ENCODE measurements at regions not wholly inside any gene's neighbourhood (a gene's known extent, or its start where the extent isn't known, plus 50 kb on each side); places are given as distances from the start of the nearest gene placed in this dataset.

- Histone ChIP-seq H3K9me3 (ENCODE audit: control insufficient read depth, insufficient read depth, low read depth, low read length) (no peaks in the 10 kb centered on the region), H3K27ac (ENCODE audit: low read length) (no peak overlapping the region), H3K4me3 (ENCODE audit: low read depth in 2 of 2, low read length in 2 of 2) (no peak overlapping the region), H3K4me1 (ENCODE audit: control insufficient read depth, insufficient read depth, low read length) (no peaks in the 10 kb centered on the region), H3K27me3 (ENCODE audit: control insufficient read depth, insufficient read depth, low read length) (no peaks in the 10 kb centered on the region; the same call in none of the 2 replicates), H3K36me3 (ENCODE audit: control insufficient read depth, insufficient read depth, low read length) (no peaks in the 10 kb centered on the region)
- CTCF ChIA-PET: no interaction called here
- in situ Hi-C loops (cut with HindIII; ENCODE audit: low pct_unique_long_range_greater_than_20kb, low sequenced_read_pairs) (no loop called here), intact Hi-C loops (cut with micrococcal nuclease; ENCODE audit: unreplicated experiment) (no loop called here)
- no TSS peak for BruUV-seq (replicated peaks)
- DNase-seq (ENCODE audit: low read depth, low spot score) (no peak), ATAC-seq (no peak)
- TF ChIP-seq CTCF (IDR thresholded peaks at IDR 0.05): no peak
- no peak for TF ChIP-seq REST (IDR thresholded peaks at IDR 0.05; ENCODE audit: insufficient read depth in 1 of 2, low read depth in 2 of 2, low read length in 1 of 2)
- no peak for TF ChIP-seq SIN3A (IDR thresholded peaks at IDR 0.05; ENCODE audit: borderline replicate concordance, insufficient read depth, low read depth, low read length)
- TF ChIP-seq POLR2AphosphoS5 (IDR thresholded peaks at IDR 0.05; ENCODE audit: low read depth, low read length): no peak
- no peak for TF ChIP-seq TCF7L2 (IDR thresholded peaks at IDR 0.05; ENCODE audit: low read depth, low read length)
- POLR2A ChIA-PET: no interaction called here
Measured at GRCh38 chr10:47235484-47235883, 64.5 kb upstream of the GDF10 start.

- ATAC-seq: no peak
Measured at GRCh38 chr10:47237316-47238260, 62.4 kb upstream of the GDF10 start.

More at GRCh38 chr10:47237316-47238260, 62.4 kb upstream of the GDF10 start:
- no peaks in the 10 kb centered on the region for H3K4me1 ChIP-seq (ENCODE audit: control insufficient read depth, insufficient read depth, low read length)
- in situ Hi-C loops (cut with HindIII; ENCODE audit: low pct_unique_long_range_greater_than_20kb, low sequenced_read_pairs): no loop called here
- CTCF ChIA-PET: no interaction called here
- no peaks in the 10 kb centered on the region for H3K36me3 ChIP-seq (ENCODE audit: control insufficient read depth, insufficient read depth, low read length)
- TF ChIP-seq POLR2AphosphoS5 (IDR thresholded peaks at IDR 0.05; ENCODE audit: low read depth, low read length) (no peak), REST (IDR thresholded peaks at IDR 0.05; ENCODE audit: insufficient read depth in 1 of 2, low read depth in 2 of 2, low read length in 1 of 2) (no peak), TCF7L2 (IDR thresholded peaks at IDR 0.05; ENCODE audit: low read depth, low read length) (no peak), CTCF (IDR thresholded peaks at IDR 0.05) (no peak), SIN3A (IDR thresholded peaks at IDR 0.05; ENCODE audit: borderline replicate concordance, insufficient read depth, low read depth, low read length) (no peak)
- POLR2A ChIA-PET: no interaction called here
- intact Hi-C loops (cut with micrococcal nuclease; ENCODE audit: unreplicated experiment): no loop called here
- no peaks in the 10 kb centered on the region for H3K9me3 ChIP-seq (ENCODE audit: control insufficient read depth, insufficient read depth, low read depth, low read length)
- H3K4me3 ChIP-seq (ENCODE audit: low read depth in 2 of 2, low read length in 2 of 2): no peak overlapping the region
- H3K27me3 ChIP-seq (ENCODE audit: control insufficient read depth, insufficient read depth, low read length): no peaks in the 10 kb centered on the region; the same call in none of the 2 replicates
- BruUV-seq (replicated peaks): no TSS peak
- H3K27ac ChIP-seq (ENCODE audit: low read length): no peak overlapping the region
- DNase-seq (ENCODE audit: low read depth, low spot score): no peak
